B cell (primary cell): ENCODE measurements at regions not wholly inside any gene's neighbourhood (a gene's known extent, or its start where the extent isn't known, plus 50 kb on each side); places are given as distances from the start of the nearest gene placed in this dataset.
"Not testable (repeated sequence)": the region's sequence is repeated elsewhere in the genome, so short reads cannot be mapped to it uniquely, and the experiment has no call there.

ENCODE experiments used
- ATAC-seq: fragments of 200-7000 bp; cut with Tn5 transposase; one replicate; pipeline ENCODE4 v1.10.0; 2021; ENCODE audit warnings: low read depth, mild to moderate bottlenecking, moderate number of reproducible peaks, moderate library complexity
- CTCF ChIA-PET: fragments of 350-600 bp; sonication (Branson Sonifier 250); formaldehyde crosslinking; loops from one replicate; lab custom pipeline; 2021; ENCODE audit warnings: antibody characterized with exemption, inconsistent platforms; lab: Charles Lee
- POLR2A ChIA-PET: fragments of 350-600 bp; sonication (Branson Sonifier 250); formaldehyde crosslinking; loops from one replicate; lab custom pipeline; 2021; ENCODE audit warnings: antibody characterized with exemption; lab: Charles Lee
- DNase-seq: peaks from one replicate; pipeline ENCODE4 v3.0.0; 2013
- H2AFZ ChIP-seq: 2 replicates; pipeline ENCODE4 v1.6.1; 2012; ENCODE audit warnings: mild to moderate bottlenecking, low read depth, low read length; ENCODE audit not compliant: insufficient read depth, poor library complexity, severe bottlenecking
- H3K27ac ChIP-seq, 2 donors: 1 replicate in 1 of 2; 2 replicates in 1 of 2; pipeline ENCODE4 v1.5.1; 2012 to 2013; ENCODE audit warnings: low read length in 2 of 2, mild to moderate bottlenecking in 2 of 2, moderate library complexity in 1 of 2
- H3K27me3 ChIP-seq, 4 experiments: fragments of 200-600 bp in 1 of 4; sonication (generic) in 1 of 4; replicated peaks in 1 of 4; 1 replicate in 2 of 4; 2 replicates in 2 of 4; pipeline versions ENCODE4 v1.6.1 to v1.7.0; 2013 to 2016; ENCODE audit warnings: low read length in 3 of 4, mild to moderate bottlenecking in 2 of 4, mixed read lengths in 1 of 4, moderate library complexity in 1 of 4; ENCODE audit not compliant: insufficient read depth in 4 of 4, control insufficient read depth in 3 of 4; ENCODE audit errors: control extremely low read depth in 1 of 4
- H3K36me3 ChIP-seq, 2 experiments: replicated peaks in 1 of 2; 1 replicate in 1 of 2; 2 replicates in 1 of 2; pipeline versions ENCODE4 v1.6.1 to v1.7.1; 2013; ENCODE audit warnings: low read length in 1 of 2; ENCODE audit not compliant: insufficient read depth in 2 of 2, control insufficient read depth in 1 of 2; ENCODE audit errors: control extremely low read depth in 1 of 2, extremely low read depth in 1 of 2
- H3K4me1 ChIP-seq, 2 donors: fragments of 200-600 bp in 1 of 2; sonication (generic) in 1 of 2; 1 replicate in 1 of 2; 2 replicates in 1 of 2; pipeline versions ENCODE4 v1.5.1 to v1.6.1; 2013 to 2017; ENCODE audit warnings: low read length in 2 of 2; ENCODE audit not compliant: control insufficient read depth in 2 of 2, insufficient read depth in 2 of 2
- H3K4me2 ChIP-seq: replicated peaks from 2 replicates; pipeline ENCODE3; 2012; ENCODE audit warnings: mild to moderate bottlenecking, low read depth, low read length; ENCODE audit not compliant: poor library complexity, severe bottlenecking
- H3K4me3 ChIP-seq, 5 experiments: fragments of 200-600 bp in 1 of 5; sonication (generic) in 1 of 5; 1 replicate in 3 of 5; 2 replicates in 2 of 5; pipeline versions ENCODE4 v1.5.1 to v1.7.0; 2011 to 2016; ENCODE audit warnings: low read length in 4 of 5, mild to moderate bottlenecking in 4 of 5, low read depth in 2 of 5, control low read depth in 1 of 5, moderate library complexity in 1 of 5; ENCODE audit not compliant: insufficient read depth in 1 of 5; ENCODE audit errors: control extremely low read depth in 1 of 5, extremely low read depth in 1 of 5
- H3K79me2 ChIP-seq: fragments of 200-600 bp; sonication (generic); one replicate; pipeline ENCODE4 v1.6.0; 2016; ENCODE audit warnings: low read length; ENCODE audit not compliant: control insufficient read depth, insufficient read depth
- H3K9ac ChIP-seq: fragments of 200-600 bp; sonication (generic); 2 replicates; pipeline ENCODE4 v1.6.1; 2017; ENCODE audit warnings: mild to moderate bottlenecking, low read length, moderate library complexity
- H3K9me3 ChIP-seq, 3 donors: one replicate each; pipeline versions ENCODE4 v1.6.1 to v1.7.1; 2013; ENCODE audit warnings: low read length in 2 of 3; ENCODE audit not compliant: control insufficient read depth in 2 of 3, insufficient read depth in 1 of 3; ENCODE audit errors: control extremely low read depth in 1 of 3
- H4K20me1 ChIP-seq: 2 replicates; pipeline ENCODE4 v1.6.0; 2012; ENCODE audit warnings: mild to moderate bottlenecking, low read length; ENCODE audit not compliant: insufficient read depth, control insufficient read depth, poor library complexity, severe bottlenecking
- H3K27ac Mint-ChIP-seq: one replicate; pipeline ENCODE4 v1.8.0; 2021; ENCODE audit warnings: mixed read lengths
- H3K27me3 Mint-ChIP-seq: one replicate; pipeline ENCODE4 v1.8.0; 2021; ENCODE audit warnings: mixed read lengths
- H3K4me1 Mint-ChIP-seq: one replicate; pipeline ENCODE4 v1.8.0; 2021; ENCODE audit warnings: mixed read lengths
- H3K4me3 Mint-ChIP-seq: one replicate; pipeline ENCODE4 v1.8.0; 2021; ENCODE audit warnings: mixed read lengths
- H3K9me3 Mint-ChIP-seq: one replicate; pipeline ENCODE4 v1.8.0; 2022; ENCODE audit warnings: mixed read lengths; ENCODE audit not compliant: insufficient read depth
- EZH2 ChIP-seq: IDR thresholded peaks from 2 replicates; pipeline ENCODE4 v1.6.1; 2012; ENCODE audit warnings: borderline replicate concordance, low read depth, mild to moderate bottlenecking, moderate library complexity, low read length; ENCODE audit not compliant: insufficient read depth, poor library complexity, severe bottlenecking
- WGBS: methylation state at CpG from one replicate; pipeline ENCODE4 v1.1.5; 2013; ENCODE audit warnings: missing lambda C conversion rate; ENCODE audit not compliant: insufficient coverage; 5-methylcytosine and 5-hydroxymethylcytosine counted together
- intact Hi-C: fragments of 100-400 bp; cut with micrococcal nuclease; formaldehyde crosslinking; loops from one replicate; pipeline ENCODE4 v1.10.0; 2022
- TF ChIP-seq, protein P1 (sequence below): fragments of 200-600 bp; IDR thresholded peaks from one replicate; pipeline ENCODE4 v1.8.0; 2022; ENCODE audit warnings: antibody characterized with exemption, mild to moderate bottlenecking

DNA sequence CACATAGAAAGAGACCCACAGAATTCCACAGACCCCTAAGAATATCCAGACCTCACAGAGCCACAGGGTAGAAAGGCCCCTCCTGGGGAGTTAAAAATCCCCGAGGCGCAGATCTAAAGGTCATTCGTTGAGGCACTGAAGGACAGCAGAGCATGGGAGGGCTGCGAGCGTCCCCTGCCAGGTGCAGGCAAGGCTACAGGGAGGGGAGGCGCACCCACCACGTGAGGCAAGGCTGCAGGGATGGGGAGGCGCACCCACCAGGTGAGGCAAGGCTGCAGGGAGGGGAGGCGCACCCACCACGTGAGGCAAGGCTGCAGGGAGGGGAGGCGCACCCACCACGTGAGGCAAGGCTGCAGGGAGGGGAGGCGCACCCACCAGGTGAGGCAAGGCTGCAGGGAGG is 785.6 kb upstream of the FRG1 start:
- H3K4me3 Mint-ChIP-seq, H3K4me1 ChIP-seq, H3K27ac Mint-ChIP-seq, ATAC-seq, H3K4me1 Mint-ChIP-seq, H3K27me3 ChIP-seq, H3K9me3 ChIP-seq, POLR2A ChIA-PET, intact Hi-C loops, H3K79me2 ChIP-seq, H3K4me3 ChIP-seq, DNase-seq, H3K9ac ChIP-seq, H3K9me3 Mint-ChIP-seq, H2AFZ ChIP-seq, H3K27me3 Mint-ChIP-seq, H4K20me1 ChIP-seq, H3K36me3 ChIP-seq, H3K27ac ChIP-seq, CTCF ChIA-PET, H3K4me2 ChIP-seq: not testable (repeated sequence)
- WGBS: 90% methylated on average over 9 of the region's 13 CpGs

DNA sequence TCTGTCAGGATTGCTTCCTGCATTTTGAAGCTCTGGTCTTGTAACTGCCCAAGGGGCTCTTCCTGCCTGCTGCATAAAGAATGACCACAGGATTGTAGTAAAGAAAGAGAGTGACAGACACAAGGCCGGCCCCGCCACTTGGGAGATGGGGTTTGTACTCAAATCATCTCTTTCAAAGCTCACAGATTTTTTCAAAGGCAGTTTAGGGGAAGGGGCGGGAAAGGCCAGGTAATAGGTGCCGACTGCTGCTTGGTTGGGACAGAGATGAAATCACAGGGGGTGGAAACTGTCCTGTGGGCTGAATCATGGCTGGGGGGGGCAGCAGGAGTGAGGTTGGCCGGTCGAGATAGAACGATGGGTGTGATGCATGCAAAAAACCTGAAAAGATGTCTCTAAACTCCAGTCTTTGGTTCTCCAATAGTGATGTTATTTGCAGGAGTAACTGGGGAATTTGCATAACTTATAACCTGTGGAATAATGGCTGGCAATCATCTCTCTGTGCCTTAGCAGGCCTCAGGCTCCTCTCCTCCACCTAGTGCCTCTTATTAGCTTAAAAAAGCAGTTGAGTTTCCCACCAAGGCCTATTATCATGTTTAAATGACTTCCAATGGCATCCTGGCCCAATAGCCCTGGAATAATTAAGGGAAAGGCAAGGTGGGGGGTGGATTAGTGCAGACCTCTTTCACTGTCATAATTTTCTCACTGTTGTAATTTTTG is 778.4 kb upstream of the FRG1 start:
- WGBS: 47% methylated on average over 3 of the region's 7 CpGs
- Mint-ChIP-seq H3K9me3 (no peaks in the 10 kb centered on the region), H3K4me3 (no peak overlapping the region), H3K27me3 (no peaks in the 10 kb centered on the region), H3K27ac (no peak overlapping the region), H3K4me1 (no peaks in the 10 kb centered on the region)
- Histone ChIP-seq H3K4me2 (no peak overlapping the region), H3K9ac (no peak overlapping the region), H3K27me3 (no peaks in the 10 kb centered on the region), H4K20me1 (no peaks in the 10 kb centered on the region), H3K4me3 (no peak overlapping the region), H3K27ac (no peak overlapping the region), H3K4me1 (no peaks in the 10 kb centered on the region), H2AFZ (no peak overlapping the region), H3K36me3 (no peaks in the 10 kb centered on the region), H3K9me3 (peaks cover 0 to 3% (median 0%) of the 10 kb centered on the region in 3 donors), H3K79me2 (no peaks in the 10 kb centered on the region)
- DNase-seq (no peak), ATAC-seq (no peak)
- POLR2A ChIA-PET: no interaction called here
- CTCF ChIA-PET: no interaction called here
- TF ChIP-seq, protein P1, sequence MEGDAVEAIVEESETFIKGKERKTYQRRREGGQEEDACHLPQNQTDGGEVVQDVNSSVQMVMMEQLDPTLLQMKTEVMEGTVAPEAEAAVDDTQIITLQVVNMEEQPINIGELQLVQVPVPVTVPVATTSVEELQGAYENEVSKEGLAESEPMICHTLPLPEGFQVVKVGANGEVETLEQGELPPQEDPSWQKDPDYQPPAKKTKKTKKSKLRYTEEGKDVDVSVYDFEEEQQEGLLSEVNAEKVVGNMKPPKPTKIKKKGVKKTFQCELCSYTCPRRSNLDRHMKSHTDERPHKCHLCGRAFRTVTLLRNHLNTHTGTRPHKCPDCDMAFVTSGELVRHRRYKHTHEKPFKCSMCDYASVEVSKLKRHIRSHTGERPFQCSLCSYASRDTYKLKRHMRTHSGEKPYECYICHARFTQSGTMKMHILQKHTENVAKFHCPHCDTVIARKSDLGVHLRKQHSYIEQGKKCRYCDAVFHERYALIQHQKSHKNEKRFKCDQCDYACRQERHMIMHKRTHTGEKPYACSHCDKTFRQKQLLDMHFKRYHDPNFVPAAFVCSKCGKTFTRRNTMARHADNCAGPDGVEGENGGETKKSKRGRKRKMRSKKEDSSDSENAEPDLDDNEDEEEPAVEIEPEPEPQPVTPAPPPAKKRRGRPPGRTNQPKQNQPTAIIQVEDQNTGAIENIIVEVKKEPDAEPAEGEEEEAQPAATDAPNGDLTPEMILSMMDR: no peak
- no peak for TF ChIP-seq EZH2
- intact Hi-C loops: no loop called here
